SK-N-SH treated with all-trans-retinoic acid at 6 μM for 48 hours (cell line): ENCODE measurements at regions not wholly inside any gene's neighbourhood (a gene's known extent, or its start where the extent isn't known, plus 50 kb on each side); places are given as distances from the start of the nearest gene placed in this dataset.

Source experiments
- ARNTL ChIP-seq: fragments of 450-650 bp; formaldehyde crosslinking; IDR thresholded peaks from 2 replicates; pipeline ENCODE4 v1.5.0; 2020; ENCODE audit warnings: low read depth, mild to moderate bottlenecking, moderate library complexity, borderline replicate concordance
- BACH2 ChIP-seq: fragments of 250-450 bp; sonication (Bioruptor Pico); IDR thresholded peaks from 2 replicates; pipeline ENCODE4 v1.9.0; 2021; ENCODE audit warnings: mild to moderate bottlenecking, borderline replicate concordance
- CREB5 ChIP-seq: fragments of 250-450 bp; sonication (Bioruptor Pico); IDR thresholded peaks from 2 replicates; pipeline ENCODE4 v1.5.1; 2020; ENCODE audit warnings: low read depth, mild to moderate bottlenecking, moderate library complexity
- CSDC2 ChIP-seq: fragments of 250-450 bp; sonication (Bioruptor Pico); IDR thresholded peaks from 2 replicates; pipeline ENCODE4 v1.5.0; 2020; ENCODE audit warnings: mild to moderate bottlenecking, moderate library complexity
- CSRNP3 ChIP-seq: fragments of 250-450 bp; sonication (Bioruptor Pico); IDR thresholded peaks from 2 replicates; pipeline ENCODE4 v1.5.1; 2021; ENCODE audit warnings: mild to moderate bottlenecking, moderate library complexity
- ISL1 ChIP-seq: fragments of 250-450 bp; sonication (Bioruptor Pico); IDR thresholded peaks from 2 replicates; pipeline ENCODE4 v2.1.2; 2022; ENCODE audit warnings: mild to moderate bottlenecking, moderate library complexity
- OSR1 ChIP-seq: fragments of 250-450 bp; sonication (Bioruptor Pico); IDR thresholded peaks from 2 replicates; pipeline ENCODE4 v1.8.0; 2022; ENCODE audit warnings: moderate library complexity, mild to moderate bottlenecking, inconsistent platforms
- RARB ChIP-seq: fragments of 250-450 bp; sonication (Bioruptor Pico); IDR thresholded peaks from 2 replicates; pipeline ENCODE4 v1.8.0; 2021; ENCODE audit warnings: mild to moderate bottlenecking, moderate library complexity
- SNAI2 ChIP-seq: fragments of 250-450 bp; sonication (Bioruptor Pico); IDR thresholded peaks from 2 replicates; pipeline ENCODE4 v1.5.0; 2020; ENCODE audit warnings: mild to moderate bottlenecking, moderate library complexity
- TOX ChIP-seq: fragments of 250-450 bp; sonication (Bioruptor Pico); IDR thresholded peaks from 2 replicates; pipeline ENCODE4 v1.8.0; 2021; ENCODE audit warnings: mild to moderate bottlenecking, moderate library complexity, borderline replicate concordance
- ZFP3 ChIP-seq: fragments of 250-450 bp; sonication (Bioruptor Pico); IDR thresholded peaks from 2 replicates; pipeline ENCODE4 v1.5.0; 2020; ENCODE audit warnings: mild to moderate bottlenecking, moderate library complexity
- ZNF70 ChIP-seq: fragments of 450-650 bp; formaldehyde crosslinking; IDR thresholded peaks from 2 replicates; pipeline ENCODE4 v1.5.0; 2020; ENCODE audit warnings: mild to moderate bottlenecking, moderate library complexity
- ZNF8 ChIP-seq: fragments of 450-650 bp; formaldehyde crosslinking; IDR thresholded peaks from 2 replicates; pipeline ENCODE4 v1.5.0; 2020; ENCODE audit warnings: mild to moderate bottlenecking, moderate library complexity

GRCh38 chr1:91200675-91201074 lies 178.8 kb upstream of the ZNF644 start:
- TF ChIP-seq CSRNP3 (CRISPR knock-in tag) (no peak), SNAI2 (CRISPR knock-in tag) (no peak), ZNF8 (CRISPR knock-in tag) (no peak), OSR1 (CRISPR knock-in tag) (no peak), ISL1 (no peak), CREB5 (CRISPR knock-in tag) (no peak), TOX (no peak), ZNF70 (no peak), ARNTL (no peak), CSDC2 (no peak), ZFP3 (no peak), RARB (CRISPR knock-in tag) (no peak), BACH2 (CRISPR knock-in tag) (no peak)
